Endothelial cell of umbilical vein (primary cell): ENCODE measurements at regions not wholly inside any gene's neighbourhood (a gene's known extent, or its start where the extent isn't known, plus 50 kb on each side); places are given as distances from the start of the nearest gene placed in this dataset.
A peak's percentile ranks its signal among the peaks of the same experiment; 100 is the strongest.

Source experiments
- BruUV-seq: library from RNA; stranded (reverse); fragments of 400-500 nt; replicated peaks from 2 replicates; lab custom pipeline; 2021; lab: Mats Ljungman, UMichigan
- CTCF ChIA-PET: fragments of 300-600, 350-600 bp; sonication (Branson Sonifier 250); formaldehyde crosslinking; loops from one replicate; lab custom pipeline; 2021; ENCODE audit warnings: antibody characterized with exemption, inconsistent platforms; lab: Charles Lee
- POLR2A ChIA-PET: fragments of 300-600, 350-600 bp; sonication (Branson Sonifier 250); formaldehyde crosslinking; loops from one replicate; lab custom pipeline; 2021; ENCODE audit warnings: antibody characterized with exemption, inconsistent platforms; lab: Charles Lee
- DNase-seq: peaks from one replicate; pipeline ENCODE4 v3.0.0-alpha.2; 2011; ENCODE audit warnings: low read depth, low spot score
- FAIRE-seq: peaks from 2 replicates; lab custom pipeline; 2011; peaks lifted over from hg19 to GRCh38; lab: Jason Lieb, UNC
- H2AFZ ChIP-seq: 2 replicates; pipeline ENCODE4 v1.6.0; 2012; ENCODE audit warnings: low read depth, low read length, control low read depth, inconsistent platforms
- H3K27ac ChIP-seq: 2 replicates; pipeline ENCODE4 v1.5.1; 2011; ENCODE audit warnings: low read depth, mild to moderate bottlenecking, control low read depth, low read length, moderate library complexity; ENCODE audit not compliant: insufficient read depth
- H3K27me3 ChIP-seq, 2 experiments: 2 replicates each; pipeline versions ENCODE4 v1.6.0 to v1.6.1; 2011; ENCODE audit warnings: low read length in 2 of 2, mixed read lengths in 1 of 2; ENCODE audit not compliant: control insufficient read depth in 2 of 2, insufficient read depth in 2 of 2
- H3K36me3 ChIP-seq, 2 experiments: 2 replicates in 1 of 2; 3 replicates in 1 of 2; pipeline ENCODE4 v1.5.1; 2011; ENCODE audit warnings: low read length in 2 of 2, mild to moderate bottlenecking in 1 of 2, moderate library complexity in 1 of 2; ENCODE audit not compliant: control insufficient read depth in 2 of 2, insufficient read depth in 2 of 2; ENCODE audit errors: extremely low read depth in 1 of 2
- H3K4me1 ChIP-seq: 3 replicates; pipeline ENCODE4 v1.5.1; 2011; ENCODE audit warnings: mild to moderate bottlenecking, low read length; ENCODE audit not compliant: control insufficient read depth, insufficient read depth; ENCODE audit errors: extremely low read depth
- H3K4me2 ChIP-seq: 2 replicates; pipeline ENCODE4 v1.6.1; 2011; ENCODE audit warnings: low read length, control low read depth, mixed read lengths; ENCODE audit not compliant: insufficient read depth
- H3K4me3 ChIP-seq, 3 experiments: fragments of 200-600 bp in 1 of 3; sonication (generic), shearing (Covaris generic) in 1 of 3; replicated peaks in 1 of 3; 2 replicates each; pipeline ENCODE4 v1.5.1; 2011 to 2016; ENCODE audit warnings: control low read depth in 3 of 3, low read length in 3 of 3, mild to moderate bottlenecking in 2 of 3, inconsistent platforms in 1 of 3, low read depth in 1 of 3, moderate library complexity in 1 of 3; ENCODE audit not compliant: insufficient read depth in 1 of 3
- H3K79me2 ChIP-seq: 2 replicates; pipeline ENCODE4 v1.6.0; 2012; ENCODE audit warnings: low read length, inconsistent platforms; ENCODE audit not compliant: control insufficient read depth, insufficient read depth
- H3K9ac ChIP-seq: replicated peaks from 2 replicates; pipeline ENCODE3; 2011; ENCODE audit warnings: low read length, control low read depth; ENCODE audit not compliant: insufficient read depth; ENCODE audit errors: extremely low read depth
- H3K9me1 ChIP-seq: replicated peaks from 3 replicates; pipeline ENCODE4 v1.6.0; 2011; ENCODE audit warnings: mild to moderate bottlenecking, low read length; ENCODE audit not compliant: control insufficient read depth, insufficient read depth; ENCODE audit errors: extremely low read depth
- H3K9me3 ChIP-seq: replicated peaks from 2 replicates; pipeline ENCODE4 v1.5.1; 2012; ENCODE audit warnings: low read length, inconsistent platforms; ENCODE audit not compliant: control insufficient read depth, insufficient read depth
- H4K20me1 ChIP-seq: replicated peaks from 2 replicates; pipeline ENCODE3; 2011; ENCODE audit warnings: mild to moderate bottlenecking, low read length; ENCODE audit not compliant: control insufficient read depth, insufficient read depth; ENCODE audit errors: extremely low read depth
- EZH2 ChIP-seq: IDR thresholded peaks from 2 replicates; pipeline ENCODE4 v1.6.1; 2012; ENCODE audit warnings: borderline replicate concordance, low read depth, mild to moderate bottlenecking, moderate library complexity, low read length, inconsistent platforms; ENCODE audit not compliant: severe bottlenecking
- FOS ChIP-seq: IDR thresholded peaks from 2 replicates; pipeline ENCODE4 v1.6.1; 2011; ENCODE audit warnings: mild to moderate bottlenecking, low read length, moderate library complexity, borderline replicate concordance; ENCODE audit not compliant: insufficient read depth
- GATA2 ChIP-seq: IDR thresholded peaks from 2 replicates; pipeline ENCODE4 v1.7.0; 2011; ENCODE audit warnings: low read depth, mild to moderate bottlenecking, moderate library complexity, mixed read lengths, low read length; ENCODE audit not compliant: insufficient read length, insufficient read depth
- JUN ChIP-seq: IDR thresholded peaks from 2 replicates; pipeline ENCODE4 v1.6.1; 2011; ENCODE audit warnings: borderline replicate concordance, low read depth; ENCODE audit not compliant: insufficient read length, insufficient read depth
- MYC ChIP-seq: IDR thresholded peaks from one replicate; pipeline ENCODE4 v1.6.1; 2011; ENCODE audit warnings: mild to moderate bottlenecking, low read depth, low read length
- POLR2A ChIP-seq: IDR thresholded peaks from 2 replicates; pipeline ENCODE4 v1.6.1; 2012; ENCODE audit warnings: low read depth, mild to moderate bottlenecking, control low read depth, low read length
- POLR2AphosphoS5 ChIP-seq: IDR thresholded peaks from 2 replicates; pipeline ENCODE4 v1.6.1; 2012; ENCODE audit warnings: low read depth, mild to moderate bottlenecking, control low read depth, low read length, moderate library complexity; ENCODE audit not compliant: insufficient read depth
- dilution Hi-C: fragments of 300-500 bp; cut with MboI; formaldehyde crosslinking; loops from one replicate; pipeline ENCODE4 v1.15.0; 2019; ENCODE audit warnings: low sequenced_read_pairs; ENCODE audit not compliant: extremely low pct_ligation_motif_present
- intact Hi-C: fragments of 100-400 bp; cut with micrococcal nuclease; formaldehyde crosslinking; loops from one replicate; pipeline ENCODE4 v1.10.0; 2022
- TF ChIP-seq, protein P1 (sequence below), 2 donors: IDR thresholded peaks; 1 replicate in 1 of 2; 2 replicates in 1 of 2; pipeline ENCODE4 v1.5.1; 2011; ENCODE audit warnings: low read length in 2 of 2, mild to moderate bottlenecking in 2 of 2, moderate library complexity in 2 of 2, control low read depth in 1 of 2, inconsistent platforms in 1 of 2, low read depth in 1 of 2; ENCODE audit not compliant: insufficient read depth in 1 of 2; ENCODE audit errors: extremely low read depth in 1 of 2
- TF ChIP-seq, protein P2 (sequence below): IDR thresholded peaks from 2 replicates; pipeline ENCODE4 v1.6.1; 2011; ENCODE audit not compliant: insufficient read depth, insufficient read length

DNA sequence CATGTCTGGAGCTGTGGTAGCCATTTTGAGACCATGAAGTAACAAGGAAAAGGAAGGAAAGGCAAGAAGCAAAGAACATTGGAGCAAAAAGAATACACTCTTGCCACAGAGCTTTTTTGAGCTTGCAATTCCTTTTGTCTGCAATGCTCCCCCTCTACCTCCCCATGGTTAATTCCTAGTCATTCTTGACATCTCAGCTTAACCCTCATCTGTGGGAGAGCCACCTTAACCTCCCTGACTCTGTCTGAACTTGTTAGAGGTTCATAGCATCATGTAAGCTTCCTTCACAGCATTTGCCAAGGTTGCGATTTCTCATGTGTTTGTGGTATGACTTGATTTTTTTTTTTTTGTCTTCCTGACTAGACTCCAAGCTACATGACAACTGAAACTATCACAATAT is 564.1 kb upstream of the PLXNA2 start:
- intact Hi-C loops: no loop called here
- FAIRE-seq: no peak

DNA sequence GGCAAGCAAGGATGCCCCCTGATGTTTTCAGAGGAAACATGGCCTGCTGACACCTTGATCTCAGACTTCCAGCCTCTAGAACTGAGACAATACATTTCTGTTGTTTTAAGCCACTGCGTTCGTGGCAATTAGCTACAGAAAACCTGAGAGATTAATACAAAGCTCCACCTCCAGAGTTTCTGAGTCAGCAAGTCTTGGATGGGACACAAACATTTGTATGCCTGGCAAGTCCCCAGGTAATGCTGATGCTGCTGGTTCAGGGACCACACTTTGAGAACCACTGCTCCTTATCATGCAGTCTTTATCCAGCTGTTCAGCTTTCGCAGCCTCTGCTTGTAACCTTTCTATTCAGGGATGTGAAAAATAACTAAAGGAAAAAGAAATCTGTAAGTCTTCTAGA is 565.7 kb upstream of the PLXNA2 start:
- FAIRE-seq (no peak), DNase-seq (peak; percentile 43)
- Histone ChIP-seq H4K20me1 (no peaks in the 10 kb centered on the region), H3K9me1 (no peaks in the 10 kb centered on the region), H3K9ac (no peak overlapping the region), H3K4me3 (no peak overlapping the region), H3K4me1 (no peaks in the 10 kb centered on the region), H3K27me3 (no peaks in the 10 kb centered on the region), H3K27ac (no peak overlapping the region), H3K9me3 (no peaks in the 10 kb centered on the region), H3K36me3 (no peaks in the 10 kb centered on the region), H3K79me2 (no peaks in the 10 kb centered on the region), H2AFZ (no peak overlapping the region), H3K4me2 (no peak overlapping the region)
- no TSS peak for BruUV-seq
- POLR2A ChIA-PET: no interaction called here
- CTCF ChIA-PET: no interaction called here
- intact Hi-C loops: no loop called here
- dilution Hi-C loops: no loop called here
- TF ChIP-seq EZH2 (no peak), GATA2 (no peak), MYC (no peak), FOS (no peak), JUN (no peak), POLR2AphosphoS5 (no peak), POLR2A (no peak)
- TF ChIP-seq, protein P1, sequence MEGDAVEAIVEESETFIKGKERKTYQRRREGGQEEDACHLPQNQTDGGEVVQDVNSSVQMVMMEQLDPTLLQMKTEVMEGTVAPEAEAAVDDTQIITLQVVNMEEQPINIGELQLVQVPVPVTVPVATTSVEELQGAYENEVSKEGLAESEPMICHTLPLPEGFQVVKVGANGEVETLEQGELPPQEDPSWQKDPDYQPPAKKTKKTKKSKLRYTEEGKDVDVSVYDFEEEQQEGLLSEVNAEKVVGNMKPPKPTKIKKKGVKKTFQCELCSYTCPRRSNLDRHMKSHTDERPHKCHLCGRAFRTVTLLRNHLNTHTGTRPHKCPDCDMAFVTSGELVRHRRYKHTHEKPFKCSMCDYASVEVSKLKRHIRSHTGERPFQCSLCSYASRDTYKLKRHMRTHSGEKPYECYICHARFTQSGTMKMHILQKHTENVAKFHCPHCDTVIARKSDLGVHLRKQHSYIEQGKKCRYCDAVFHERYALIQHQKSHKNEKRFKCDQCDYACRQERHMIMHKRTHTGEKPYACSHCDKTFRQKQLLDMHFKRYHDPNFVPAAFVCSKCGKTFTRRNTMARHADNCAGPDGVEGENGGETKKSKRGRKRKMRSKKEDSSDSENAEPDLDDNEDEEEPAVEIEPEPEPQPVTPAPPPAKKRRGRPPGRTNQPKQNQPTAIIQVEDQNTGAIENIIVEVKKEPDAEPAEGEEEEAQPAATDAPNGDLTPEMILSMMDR (IDR thresholded peaks at IDR 0.05; ENCODE audit: extremely low read depth in 1 of 2, insufficient read depth in 1 of 2, low read depth in 1 of 2, low read length in 2 of 2): no peak
- TF ChIP-seq, protein P2, sequence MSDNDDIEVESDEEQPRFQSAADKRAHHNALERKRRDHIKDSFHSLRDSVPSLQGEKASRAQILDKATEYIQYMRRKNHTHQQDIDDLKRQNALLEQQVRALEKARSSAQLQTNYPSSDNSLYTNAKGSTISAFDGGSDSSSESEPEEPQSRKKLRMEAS: no peak

More for the DNA sequence above, 564.1 kb upstream of the PLXNA2 start:
- Histone ChIP-seq H2AFZ (no peak overlapping the region), H3K4me2 (no peak overlapping the region), H3K4me1 (no peaks in the 10 kb centered on the region), H3K9me3 (no peaks in the 10 kb centered on the region), H3K27me3 (no peaks in the 10 kb centered on the region), H3K4me3 (no peak overlapping the region), H3K9ac (no peak overlapping the region), H3K36me3 (no peaks in the 10 kb centered on the region), H3K9me1 (no peaks in the 10 kb centered on the region), H3K27ac (no peak overlapping the region), H4K20me1 (no peaks in the 10 kb centered on the region), H3K79me2 (no peaks in the 10 kb centered on the region)
- ChIA-PET CTCF (interaction anchor here (1.1 kb wide), 1 partner anchor 80 kb away, joined by 3 read pairs; no protein-coding TSS in a partner anchor), POLR2A (no interaction called here)
- TF ChIP-seq POLR2A: no peak
- dilution Hi-C loops: no loop called here
- no TSS peak for BruUV-seq
- DNase-seq: no peak
